NCI-H460 (cell line): ENCODE measurements at regions not wholly inside any gene's neighbourhood (a gene's known extent, or its start where the extent isn't known, plus 50 kb on each side); places are given as distances from the start of the nearest gene placed in this dataset.
"Not testable (repeated sequence)": the region's sequence is repeated elsewhere in the genome, so short reads cannot be mapped to it uniquely, and the experiment has no call there.

Experiments
- DNase-seq: peaks from one replicate; pipeline ENCODE4 v3.0.0-alpha.2; 2016; ENCODE audit warnings: low read depth; ENCODE audit errors: extremely low read depth

- DNase-seq, result not testable (repeated sequence)
Observed at GRCh38 chr6:26720663-26721218, 61.2 kb upstream of the ZNF322 start.

DNA sequence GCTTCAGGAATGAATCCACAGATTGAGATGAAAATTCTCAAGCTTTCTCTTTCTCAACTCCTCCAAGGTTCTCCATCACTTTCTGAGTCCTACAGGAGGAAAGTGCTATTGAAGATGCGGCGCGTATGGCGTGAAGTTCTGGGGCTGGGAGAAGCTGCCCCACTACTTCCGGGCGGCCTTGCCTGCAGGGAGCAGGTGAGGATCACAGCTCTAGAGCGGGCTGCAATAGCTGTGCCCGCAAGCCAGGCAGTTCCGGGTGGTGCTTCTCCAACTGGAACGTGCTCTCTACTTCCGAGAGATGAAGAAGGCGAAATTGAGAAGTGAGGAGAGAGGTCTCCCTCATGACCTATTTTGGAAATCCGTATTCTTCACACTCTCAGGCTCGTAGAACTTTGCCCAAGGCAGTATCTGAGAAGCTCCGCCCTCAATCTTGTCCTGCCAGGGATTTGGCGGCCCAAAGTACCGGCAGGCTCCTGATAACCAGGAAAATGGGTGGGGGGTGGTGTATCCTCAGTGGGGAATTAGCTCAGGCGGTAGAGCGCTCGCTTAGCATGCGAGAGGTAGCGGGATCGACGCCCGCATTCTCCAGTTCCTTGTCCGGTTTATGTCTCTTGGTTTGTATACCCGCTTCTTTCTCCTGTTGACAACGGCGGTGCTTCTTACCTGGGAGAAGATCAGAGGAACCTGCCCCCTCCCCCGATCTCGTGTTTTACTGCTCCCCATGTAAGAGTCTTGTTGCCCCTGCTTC is 70.6 kb upstream of the ZNF322 start:
- not testable (repeated sequence) for DNase-seq

- DNase-seq, result not testable (repeated sequence)
Observed at GRCh38 chr6:26734776-26735472, 75.4 kb upstream of the ZNF322 start.

DNA sequence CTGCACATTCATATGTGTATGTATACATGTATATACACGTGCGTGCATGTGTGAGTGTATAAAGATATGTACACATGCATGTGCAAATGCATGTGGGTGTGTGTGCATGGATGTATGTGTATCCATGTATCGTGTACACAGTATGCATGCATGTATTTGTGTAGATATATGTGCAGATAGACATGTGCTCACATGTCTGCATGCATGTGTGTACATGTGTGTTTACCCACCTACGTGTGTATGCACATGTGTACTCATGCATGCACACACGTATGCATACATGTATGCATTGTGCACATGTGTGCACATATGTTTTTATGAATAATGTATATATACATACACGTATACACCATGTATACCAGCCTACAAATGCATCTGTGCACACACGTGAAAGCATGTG is 80.3 kb upstream of the ZNF322 start:
- DNase-seq, result no peak

DNA sequence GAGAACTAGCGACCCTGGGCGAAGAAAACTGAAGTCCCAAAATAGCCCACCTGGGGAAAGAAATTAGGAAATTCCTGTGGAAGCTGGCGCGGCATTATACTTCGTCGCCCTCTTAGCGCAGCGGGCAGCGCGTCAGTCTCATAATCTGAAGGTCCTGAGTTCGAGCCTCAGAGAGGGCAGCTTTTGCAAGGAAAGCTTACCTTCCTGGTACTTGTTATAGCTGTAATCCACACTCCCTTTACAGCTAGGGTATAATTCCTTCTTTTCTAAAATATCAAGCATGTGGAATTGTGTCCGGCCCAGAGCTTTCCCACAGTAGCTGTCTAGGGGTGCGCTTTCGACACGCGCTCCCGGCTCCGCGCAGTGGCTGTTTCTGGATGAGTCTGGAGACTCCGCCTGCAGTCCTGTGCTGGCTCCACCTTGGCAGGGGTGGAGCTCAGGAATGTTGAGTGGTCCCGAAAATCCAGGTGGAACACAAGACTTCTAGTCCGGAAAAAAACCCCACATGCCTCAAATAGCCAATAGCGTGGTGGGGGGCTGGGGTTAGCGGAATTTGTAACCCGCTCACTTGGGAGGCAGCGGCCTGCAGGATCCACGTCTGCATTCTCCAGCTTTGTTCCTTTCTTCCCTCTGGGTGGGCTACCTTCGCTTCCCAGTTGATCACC is 83.7 kb upstream of the ZNF322 start:
- DNase-seq, result peak; percentile 19

- no peak for DNase-seq
Observed at GRCh38 chr6:26743941-26744699, 84.6 kb upstream of the ZNF322 start.

DNA sequence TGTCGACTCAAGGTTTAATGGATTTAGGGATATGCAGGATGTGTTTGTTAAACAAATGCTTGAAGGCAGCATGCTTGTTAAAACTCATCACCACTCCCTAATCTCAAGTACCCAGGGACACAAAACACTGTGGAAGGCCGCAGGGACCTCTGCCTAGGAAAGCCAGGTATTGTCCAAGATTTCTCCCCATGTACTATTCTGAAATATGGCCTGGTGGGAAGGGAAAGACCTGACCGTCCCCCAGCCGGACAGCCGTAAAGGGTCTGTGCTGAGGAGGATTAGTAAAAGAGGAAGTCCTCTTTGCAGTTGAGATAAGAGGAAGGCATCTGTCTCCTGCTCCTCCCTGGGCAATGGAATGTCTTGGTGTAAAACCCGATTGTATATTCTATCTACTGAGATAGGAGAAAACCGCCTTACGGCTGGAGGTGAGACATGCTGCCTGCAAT is 85.3 kb upstream of the ZNF322 start:
- DNase-seq, result not testable (repeated sequence)

DNA sequence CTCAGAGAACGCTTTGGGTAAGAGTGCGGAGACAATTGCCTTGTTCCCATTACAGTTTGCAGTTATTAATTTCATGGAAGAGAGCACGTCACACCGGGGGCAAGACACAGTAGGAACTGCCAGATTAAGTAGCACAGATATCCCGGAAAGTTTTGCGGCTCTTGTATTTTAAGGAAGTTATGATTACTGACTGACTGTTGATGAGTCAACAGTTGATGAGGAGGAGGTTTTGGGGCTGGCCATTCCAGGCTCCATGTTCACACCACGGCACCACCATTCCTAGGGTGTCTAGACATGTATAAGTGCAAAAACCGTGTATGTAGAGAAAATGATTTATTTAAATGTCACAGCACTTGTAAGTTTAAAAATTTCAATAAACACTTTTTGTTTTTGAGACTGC is 86.4 kb upstream of the ZNF322 start:
- not testable (repeated sequence) for DNase-seq

- DNase-seq, result not testable (repeated sequence)
Observed at GRCh38 chr6:26749126-26749758, 89.7 kb upstream of the ZNF322 start.

- DNase-seq, result not testable (repeated sequence)
Observed at GRCh38 chr6:26749759-26750126, 90.2 kb upstream of the ZNF322 start.

GRCh38 chr6:26754212-26754611 is 94.7 kb upstream of the ZNF322 start:
- DNase-seq, result no peak

GRCh38 chr6:26754801-26755200 is 95.3 kb upstream of the ZNF322 start:
- DNase-seq, result not testable (repeated sequence)

GRCh38 chr6:26756067-26756805 is 96.7 kb upstream of the ZNF322 start:
- DNase-seq, result not testable (repeated sequence)

GRCh38 chr6:26766203-26766902 is 106.8 kb upstream of the ZNF322 start:
- not testable (repeated sequence) for DNase-seq

DNA sequence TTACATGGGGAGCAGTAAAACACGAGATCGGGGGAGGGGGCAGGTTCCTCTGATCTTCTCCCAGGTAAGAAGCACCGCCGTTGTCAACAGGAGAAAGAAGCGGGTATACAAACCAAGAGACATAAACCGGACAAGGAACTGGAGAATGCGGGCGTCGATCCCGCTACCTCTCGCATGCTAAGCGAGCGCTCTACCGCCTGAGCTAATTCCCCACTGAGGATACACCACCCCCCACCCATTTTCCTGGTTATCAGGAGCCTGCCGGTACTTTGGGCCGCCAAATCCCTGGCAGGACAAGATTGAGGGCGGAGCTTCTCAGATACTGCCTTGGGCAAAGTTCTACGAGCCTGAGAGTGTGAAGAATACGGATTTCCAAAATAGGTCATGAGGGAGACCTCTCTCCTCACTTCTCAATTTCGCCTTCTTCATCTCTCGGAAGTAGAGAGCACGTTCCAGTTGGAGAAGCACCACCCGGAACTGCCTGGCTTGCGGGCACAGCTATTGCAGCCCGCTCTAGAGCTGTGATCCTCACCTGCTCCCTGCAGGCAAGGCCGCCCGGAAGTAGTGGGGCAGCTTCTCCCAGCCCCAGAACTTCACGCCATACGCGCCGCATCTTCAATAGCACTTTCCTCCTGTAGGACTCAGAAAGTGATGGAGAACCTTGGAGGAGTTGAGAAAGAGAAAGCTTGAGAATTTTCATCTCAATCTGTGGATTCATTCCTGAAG is 111.6 kb upstream of the ZNF322 start:
- DNase-seq, result not testable (repeated sequence)

DNA sequence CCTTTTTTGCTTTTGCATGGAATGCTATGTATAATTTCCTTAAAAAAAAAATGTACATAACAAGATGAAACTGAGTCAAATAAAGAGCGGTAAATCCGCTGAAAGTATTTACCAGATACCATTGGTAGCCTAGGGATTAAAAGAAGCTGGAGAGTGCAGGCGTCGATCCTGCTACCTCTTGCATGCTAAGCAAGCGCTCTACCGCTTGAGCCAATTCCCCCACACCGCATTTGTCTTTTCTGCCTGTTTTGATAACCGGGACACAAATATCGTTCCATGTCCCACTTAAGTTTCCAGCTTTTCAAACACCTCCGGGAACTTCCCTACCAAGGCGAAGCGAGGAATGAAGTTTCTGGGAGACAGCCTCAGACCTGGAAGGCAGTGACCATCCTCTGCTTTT is 113.9 kb upstream of the ZNF322 start:
- not testable (repeated sequence) for DNase-seq

GRCh38 chr6:26780563-26780962 is 121.0 kb upstream of the ZNF322 start:
- DNase-seq, result not testable (repeated sequence)
